HG03045 (cell line): ENCODE measurements at regions not wholly inside any gene's neighbourhood (a gene's known extent, or its start where the extent isn't known, plus 50 kb on each side); places are given as distances from the start of the nearest gene placed in this dataset.

ENCODE experiments used
- ATAC-seq: cut with Tn5 transposase; IDR thresholded peaks from one replicate; pipeline ENCODE4 v1.9.1; 2021; ENCODE audit warnings: mild to moderate bottlenecking, moderate library complexity; ENCODE audit not compliant: unreplicated experiment

GRCh38 chr1:219289171-219289570, 115.5 kb downstream of the LYPLAL1 start:
- no peak for ATAC-seq

- ATAC-seq: no peak
Observed at GRCh38 chr1:219283541-219283940, 109.9 kb downstream of the LYPLAL1 start.

DNA sequence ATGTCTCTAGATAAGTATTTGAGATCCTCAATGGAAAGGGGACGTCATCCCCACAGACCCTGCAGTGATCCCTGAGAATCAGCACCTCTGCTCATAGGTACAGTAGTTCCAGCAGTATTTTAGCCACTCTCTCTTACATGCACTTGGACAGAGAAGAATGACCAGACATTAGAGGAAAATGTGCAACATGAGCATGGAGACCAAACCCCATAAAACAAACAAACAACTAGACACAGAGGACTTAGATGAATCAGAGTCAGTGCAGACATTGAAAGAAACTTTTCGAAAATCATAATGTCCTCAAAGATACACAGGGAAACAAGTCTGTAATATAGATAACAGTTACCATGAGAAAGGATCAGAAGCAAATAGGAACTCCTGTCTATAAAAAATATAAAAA, 108.2 kb downstream of the LYPLAL1 start:
- ATAC-seq: no peak

DNA sequence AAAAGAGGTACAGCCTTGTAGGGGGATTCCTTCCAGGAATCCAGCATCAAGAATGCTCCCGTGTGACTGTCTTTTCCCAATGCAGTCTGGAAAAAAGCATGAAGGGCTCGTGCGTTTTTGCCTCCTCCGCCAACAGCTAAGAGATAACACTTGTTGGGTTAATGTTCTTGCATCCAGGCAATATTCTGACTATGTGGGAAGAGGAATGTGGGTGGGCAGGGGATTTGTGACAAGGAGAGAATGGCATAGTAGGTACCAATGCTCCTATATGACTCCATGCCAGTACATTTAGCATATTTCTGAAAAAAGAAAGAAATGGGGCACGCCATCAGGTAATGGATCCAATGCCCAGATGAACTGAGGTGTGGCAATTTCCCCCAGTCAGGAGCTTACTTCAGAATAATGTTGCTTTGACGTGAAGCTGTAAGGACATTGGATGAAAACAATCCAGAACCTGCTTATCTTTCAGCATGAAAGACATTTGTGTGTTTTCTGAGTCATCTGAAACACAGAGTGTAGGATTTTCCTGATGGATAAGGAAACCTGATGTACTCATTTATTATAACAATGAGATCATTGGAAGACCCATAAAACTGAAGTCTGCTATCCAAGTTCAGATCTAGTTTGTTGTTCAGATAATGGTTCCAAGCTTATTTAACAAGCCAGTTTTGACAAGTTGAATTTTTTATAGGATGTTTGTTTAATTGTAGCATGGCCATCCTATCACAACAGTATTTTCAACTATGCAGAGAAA, 105.5 kb downstream of the LYPLAL1 start:
- ATAC-seq: no peak

- no peak for ATAC-seq
Observed at GRCh38 chr1:219278288-219278687, 104.6 kb downstream of the LYPLAL1 start.

GRCh38 chr1:219277304-219278105, 103.8 kb downstream of the LYPLAL1 start:
- no peak for ATAC-seq

GRCh38 chr1:219276049-219276738, 102.5 kb downstream of the LYPLAL1 start:
- no peak for ATAC-seq

GRCh38 chr1:219273088-219273686, 99.5 kb downstream of the LYPLAL1 start:
- no peak for ATAC-seq

DNA sequence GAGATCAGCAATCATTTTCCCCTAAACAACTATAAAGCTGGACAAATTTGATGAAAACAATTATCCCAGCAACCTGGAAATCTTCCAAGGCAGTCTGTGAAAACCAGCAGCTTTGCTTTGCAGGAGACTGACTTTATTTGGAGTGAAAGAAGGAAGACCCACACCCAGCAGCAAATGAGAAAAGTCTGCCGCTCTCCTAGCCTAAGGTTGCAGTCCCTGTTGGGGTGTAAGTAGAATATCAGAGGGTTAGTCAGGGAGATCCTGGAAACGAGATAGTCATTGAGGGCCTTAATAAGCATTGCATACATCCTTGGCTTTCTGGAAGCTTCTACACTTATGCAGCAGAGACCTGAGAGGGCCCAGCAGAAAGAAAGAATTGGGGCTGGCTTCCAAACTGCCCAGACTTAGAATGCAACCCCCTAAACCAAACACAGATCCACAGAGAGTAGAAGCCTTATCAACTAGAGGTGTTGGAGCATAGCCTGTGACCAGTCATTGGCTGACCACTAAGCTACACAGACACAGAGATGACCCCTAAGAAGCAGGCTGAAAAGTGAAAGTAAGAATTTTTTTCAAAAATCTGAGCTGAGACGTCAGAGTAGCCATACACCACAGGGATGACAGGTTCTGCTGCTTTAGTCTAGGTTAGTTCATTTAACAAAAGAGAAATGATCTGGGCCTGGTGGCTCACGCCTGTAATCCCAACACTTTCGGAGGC, 98.3 kb downstream of the LYPLAL1 start:
- no peak for ATAC-seq

- ATAC-seq: no peak
Observed at GRCh38 chr1:219269171-219269570, 95.5 kb downstream of the LYPLAL1 start.

DNA sequence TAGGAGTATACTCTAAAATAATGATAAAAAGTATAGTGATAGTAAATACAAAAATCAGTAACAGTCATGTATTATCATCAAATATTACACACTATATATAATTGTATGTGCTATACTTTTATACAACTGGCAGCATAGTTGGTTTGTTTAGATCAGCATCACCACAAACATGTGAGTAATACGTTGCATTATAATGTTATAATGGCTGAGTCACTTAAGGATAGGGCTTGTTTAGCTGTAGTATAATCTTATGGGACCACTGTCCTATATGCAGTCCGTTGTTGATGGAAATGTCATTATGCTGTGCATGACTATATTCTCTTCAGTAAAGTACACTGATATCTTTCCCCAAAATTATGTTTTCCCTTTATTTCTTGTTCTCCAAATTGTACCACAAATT, 92.8 kb downstream of the LYPLAL1 start:
- ATAC-seq: no peak

DNA sequence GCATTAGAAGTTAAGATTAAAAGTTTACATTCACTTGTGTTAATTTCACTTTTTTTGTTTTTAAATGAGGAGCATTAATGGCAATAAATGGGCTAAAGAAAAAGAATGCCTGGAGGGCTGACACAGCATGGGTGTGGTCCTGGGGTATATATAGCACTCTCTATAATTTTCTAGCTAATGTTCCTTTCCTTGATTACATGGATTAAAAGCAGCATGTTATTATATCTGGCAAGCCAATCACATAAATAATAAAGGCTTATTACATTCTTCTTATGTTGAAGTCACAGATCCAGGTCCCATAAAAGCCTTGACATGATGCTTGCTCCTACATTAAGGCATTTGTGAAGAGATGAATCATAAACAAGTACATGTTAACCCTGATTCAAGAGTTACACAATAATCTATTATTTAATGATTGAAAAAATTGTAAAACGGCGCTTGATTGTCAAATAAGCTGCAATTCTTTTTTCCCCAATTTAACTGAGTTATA, 91.4 kb downstream of the LYPLAL1 start:
- ATAC-seq: no peak

GRCh38 chr1:219264561-219264960, 90.9 kb downstream of the LYPLAL1 start:
- no peak for ATAC-seq
